GM19463 (cell line): ENCODE measurements at regions not wholly inside any gene's neighbourhood (a gene's known extent, or its start where the extent isn't known, plus 50 kb on each side); places are given as distances from the start of the nearest gene placed in this dataset.
"Not testable (repeated sequence)": the region's sequence is repeated elsewhere in the genome, so short reads cannot be mapped to it uniquely, and the experiment has no call there.

ENCODE experiments used
- ATAC-seq: cut with Tn5 transposase; IDR thresholded peaks from one replicate; pipeline ENCODE4 v1.9.1; 2021; ENCODE audit warnings: mild to moderate bottlenecking, moderate library complexity; ENCODE audit not compliant: unreplicated experiment

DNA sequence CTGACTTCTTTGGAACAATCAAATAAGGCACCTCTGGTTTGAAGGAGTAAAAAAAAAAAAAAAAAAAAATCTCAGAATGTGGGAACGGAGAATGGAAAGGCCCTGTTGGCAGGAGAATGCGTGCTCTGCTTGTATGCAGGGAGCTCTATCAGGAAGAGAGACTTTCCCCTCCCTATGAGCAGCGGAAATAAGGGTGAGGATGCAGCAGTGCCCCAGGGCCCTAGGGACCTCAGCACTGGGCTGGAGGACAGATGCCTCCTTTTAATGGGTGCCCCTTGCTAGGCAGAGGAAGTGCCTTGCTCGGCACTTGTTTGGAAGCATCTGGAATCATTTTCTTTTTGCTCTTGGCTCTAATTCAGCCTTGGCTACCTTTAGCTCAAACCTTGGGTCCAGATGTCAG is 283.4 kb upstream of the NBPF12 start:
- ATAC-seq, result not testable (repeated sequence)

- ATAC-seq, result not testable (repeated sequence)
These were observed 292.0 kb upstream of the NBPF12 start for GRCh38 chr1:146645978-146646604.

GRCh38 chr1:146641534-146641933 is 296.6 kb upstream of the NBPF12 start:
- not testable (repeated sequence) for ATAC-seq

DNA sequence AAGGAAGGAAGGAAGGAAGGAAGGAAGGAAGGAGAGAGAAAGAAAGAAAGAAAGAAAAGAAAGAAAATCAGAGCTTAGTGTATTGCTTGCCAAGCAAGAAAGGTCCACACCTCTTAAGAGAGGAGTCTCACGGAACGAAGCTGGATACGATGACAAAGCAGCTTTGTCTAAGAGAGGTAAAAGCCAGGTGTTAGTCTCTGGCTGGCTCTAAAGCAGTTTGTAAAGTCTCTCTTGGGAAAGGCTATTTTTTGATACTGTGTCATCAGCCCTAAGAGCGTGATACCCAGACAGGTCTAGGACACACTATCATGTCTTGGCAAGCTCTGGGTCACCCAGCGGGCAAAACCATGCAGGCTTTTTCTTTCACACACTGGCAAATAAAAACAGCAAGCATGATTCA is 297.5 kb upstream of the NBPF12 start:
- not testable (repeated sequence) for ATAC-seq

DNA sequence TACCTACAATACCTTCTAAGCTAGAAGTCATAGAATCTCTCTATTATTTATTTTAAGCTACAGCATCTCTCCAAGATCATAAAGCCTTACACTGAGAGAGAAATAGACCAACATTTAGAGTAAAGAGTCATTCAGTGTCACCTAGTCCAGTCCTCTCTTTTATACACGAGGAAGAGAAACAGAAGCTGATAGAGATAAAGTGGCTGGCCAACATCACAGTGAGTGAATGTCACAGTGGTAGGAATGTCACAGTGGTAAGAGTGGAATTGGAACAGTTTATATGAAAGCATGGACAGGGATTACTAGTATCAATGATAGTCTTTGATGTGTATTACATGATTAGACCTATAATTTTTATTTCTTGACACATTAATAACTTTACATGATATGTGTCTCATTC is 307.8 kb upstream of the NBPF12 start:
- ATAC-seq, result not testable (repeated sequence)

DNA sequence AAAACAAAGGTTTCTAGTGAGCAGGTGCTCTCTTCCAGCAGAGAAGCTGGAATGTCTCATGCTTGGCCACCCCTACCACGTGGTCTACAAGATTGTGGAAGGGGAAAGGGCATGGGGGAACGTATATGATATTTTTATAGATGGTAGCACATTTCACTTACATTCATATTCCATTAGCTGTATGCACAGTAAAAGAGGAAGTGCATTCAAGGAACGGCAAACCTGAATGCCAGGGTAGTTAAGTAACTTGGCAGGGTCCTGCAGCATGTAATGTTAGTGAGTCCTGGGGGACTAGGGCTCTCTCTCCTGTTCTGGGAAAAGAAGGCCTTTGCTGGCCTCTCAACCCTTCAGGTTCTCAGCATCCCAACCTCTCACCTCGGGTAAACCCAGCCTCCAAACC is 319.5 kb upstream of the NBPF12 start:
- not testable (repeated sequence) for ATAC-seq

DNA sequence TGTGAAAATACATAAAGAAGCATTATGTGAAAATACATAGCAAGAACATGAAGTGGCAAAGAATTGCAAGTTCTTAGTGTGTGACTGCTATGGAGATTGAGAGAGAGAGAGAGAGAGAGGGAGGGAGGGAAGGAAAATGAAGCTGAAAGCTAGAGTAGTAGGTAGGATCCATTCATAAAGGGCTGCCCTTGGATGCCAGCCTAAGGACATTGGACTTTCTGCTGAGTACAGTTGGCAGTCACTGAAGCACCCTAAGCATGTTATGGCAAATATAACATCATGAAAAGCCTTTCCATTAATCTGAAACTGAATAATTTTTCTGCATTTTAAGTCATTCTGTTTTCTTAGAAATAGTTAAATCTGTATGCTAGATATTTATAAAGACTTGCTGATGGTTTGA is 333.4 kb upstream of the NBPF12 start:
- not testable (repeated sequence) for ATAC-seq

DNA sequence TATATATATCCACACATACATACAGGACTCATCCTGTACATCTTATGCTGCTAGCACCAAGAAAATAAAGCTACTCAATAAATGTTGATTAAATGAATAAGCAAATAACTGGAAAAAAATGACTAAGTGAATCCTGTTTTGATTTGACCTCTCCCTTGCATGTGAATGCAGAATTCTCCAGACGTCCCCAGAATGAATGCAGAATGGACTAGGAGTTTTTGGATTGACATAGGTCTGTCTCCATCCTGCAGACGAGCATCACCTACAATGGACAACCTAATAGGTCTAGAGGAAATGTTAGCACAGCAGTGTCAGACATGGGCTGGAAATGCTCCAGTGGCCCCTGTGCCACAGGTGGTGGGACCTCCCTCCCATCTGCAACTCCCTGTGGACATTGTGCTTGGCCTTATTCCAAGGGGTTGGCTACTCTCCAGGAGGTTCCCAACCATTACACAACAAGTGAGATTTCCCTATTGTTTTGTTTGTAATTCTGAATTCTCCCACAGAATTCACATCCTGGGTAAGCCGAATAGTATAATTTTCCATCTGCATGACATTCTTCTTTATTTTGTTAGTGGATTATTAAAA is 337.3 kb upstream of the NBPF12 start:
- not testable (repeated sequence) for ATAC-seq

GRCh38 chr1:146599906-146600305 is 338.2 kb upstream of the NBPF12 start:
- not testable (repeated sequence) for ATAC-seq

- not testable (repeated sequence) for ATAC-seq
These were observed 352.4 kb upstream of the NOTCH2NLA start for GRCh38 chr1:146581229-146581628.

DNA sequence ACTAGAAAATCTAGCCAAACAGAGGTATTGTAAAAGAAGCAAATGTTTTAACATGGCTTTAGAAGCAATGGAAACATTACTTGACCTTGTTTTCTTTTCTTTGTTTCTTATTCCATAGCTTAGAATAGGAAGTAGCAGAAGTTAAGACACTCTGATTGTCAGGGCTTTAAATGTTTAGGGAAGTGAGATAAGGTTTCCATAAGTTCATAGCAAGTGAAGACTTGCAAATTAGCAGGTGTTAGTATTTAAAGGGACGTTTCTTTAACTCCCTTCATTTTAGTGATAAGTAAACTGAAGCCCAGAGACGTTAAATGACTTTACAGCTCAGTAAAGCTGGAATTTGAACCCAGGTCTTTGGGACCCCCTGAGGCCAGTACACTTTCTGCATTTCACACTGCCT is 338.7 kb upstream of the NOTCH2NLA start:
- not testable (repeated sequence) for ATAC-seq

DNA sequence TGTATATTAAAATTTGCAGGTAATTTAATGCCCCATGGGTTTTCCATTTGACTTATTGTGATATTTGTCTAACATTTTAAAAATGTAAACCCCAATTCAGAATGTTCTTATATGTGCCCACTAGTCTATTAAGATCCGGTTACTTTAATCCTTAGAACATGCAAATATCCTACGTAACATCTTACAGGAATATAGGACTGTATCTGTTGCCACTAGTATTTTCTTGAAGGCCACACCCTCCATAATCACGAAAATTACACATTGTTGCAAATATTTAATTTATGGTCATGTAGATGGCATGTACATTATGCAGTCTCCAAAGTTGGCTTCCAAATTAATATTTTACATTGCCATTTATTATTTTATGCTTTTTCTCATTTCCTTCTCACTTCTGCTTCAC is 329.2 kb upstream of the NOTCH2NLA start:
- not testable (repeated sequence) for ATAC-seq

GRCh38 chr1:146556405-146556804 is 327.6 kb upstream of the NOTCH2NLA start:
- ATAC-seq, result not testable (repeated sequence)

DNA sequence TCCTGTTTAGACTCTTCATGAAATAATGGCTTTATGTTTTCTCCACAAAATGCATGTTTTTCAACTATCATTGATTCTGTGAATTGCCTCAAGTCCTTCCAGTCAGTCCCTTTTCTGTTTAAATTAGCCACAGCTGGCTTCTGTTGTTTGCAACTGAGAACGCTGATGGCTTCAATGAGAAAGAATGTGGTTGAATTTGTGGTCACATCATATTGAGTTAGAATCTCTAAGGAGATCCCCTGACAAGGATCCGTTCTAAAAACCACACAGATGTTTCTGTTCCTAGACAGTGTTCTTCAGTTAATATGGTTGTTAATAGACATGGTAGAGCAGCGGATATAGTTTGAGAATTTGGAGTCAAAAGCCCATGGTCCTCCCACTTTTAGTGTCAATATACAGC is 323.6 kb upstream of the NOTCH2NLA start:
- not testable (repeated sequence) for ATAC-seq

DNA sequence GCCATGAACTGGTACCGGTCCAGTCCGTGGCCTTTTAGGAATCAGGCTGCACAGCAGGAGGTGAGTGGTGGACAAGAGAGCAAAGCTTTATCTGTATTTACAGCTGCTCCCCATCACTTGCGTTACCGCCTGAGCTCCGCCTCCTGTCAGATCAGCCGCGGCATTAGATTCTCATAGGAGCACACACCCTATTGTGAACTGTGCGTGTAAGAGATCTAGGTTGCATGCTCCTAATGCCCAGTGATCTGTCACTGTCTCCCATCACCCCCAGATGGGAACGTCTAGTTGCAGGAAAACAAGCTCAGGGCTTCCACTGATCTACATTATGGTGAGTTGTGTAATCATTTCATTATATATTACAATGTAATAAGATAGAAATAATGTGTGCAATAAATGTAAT is 319.9 kb upstream of the NOTCH2NLA start:
- not testable (repeated sequence) for ATAC-seq

- not testable (repeated sequence) for ATAC-seq
These were observed 317.4 kb upstream of the NOTCH2NLA start for GRCh38 chr1:146546189-146546588.

GRCh38 chr1:146537775-146538373 is 309.1 kb upstream of the NOTCH2NLA start:
- not testable (repeated sequence) for ATAC-seq

DNA sequence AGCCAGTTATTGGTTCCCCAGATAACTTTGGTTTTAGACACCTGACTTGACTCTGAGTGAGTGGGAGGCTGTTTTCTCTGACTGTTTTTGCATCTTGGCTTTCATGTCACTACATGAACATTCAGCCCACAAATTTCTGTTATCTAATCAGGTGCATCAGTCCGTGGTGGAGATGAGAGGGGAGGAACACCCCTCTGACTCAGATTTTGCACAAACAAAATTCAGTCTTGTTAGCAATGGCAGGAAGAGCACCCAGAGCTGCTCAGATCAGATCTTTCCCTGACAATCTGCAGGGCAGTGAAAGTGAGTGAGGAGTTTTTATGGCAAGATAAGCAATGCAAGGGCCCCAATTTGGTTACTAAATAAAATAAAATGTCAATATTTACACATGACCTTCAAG is 307.2 kb upstream of the NOTCH2NLA start:
- not testable (repeated sequence) for ATAC-seq

GRCh38 chr1:146535575-146535974 is 306.8 kb upstream of the NOTCH2NLA start:
- ATAC-seq, result not testable (repeated sequence)

- not testable (repeated sequence) for ATAC-seq
These were observed 302.1 kb upstream of the NOTCH2NLA start for GRCh38 chr1:146530958-146531357.

- not testable (repeated sequence) for ATAC-seq
These were observed 294.0 kb upstream of the NOTCH2NLA start for GRCh38 chr1:146522812-146523211.

GRCh38 chr1:146522345-146522744 is 293.5 kb upstream of the NOTCH2NLA start:
- not testable (repeated sequence) for ATAC-seq
